ENCODE measurements at regions not wholly inside any gene's neighbourhood (a gene's known extent, or its start where the extent isn't known, plus 50 kb on each side); places are given as distances from the start of the nearest gene placed in this dataset.

DNA sequence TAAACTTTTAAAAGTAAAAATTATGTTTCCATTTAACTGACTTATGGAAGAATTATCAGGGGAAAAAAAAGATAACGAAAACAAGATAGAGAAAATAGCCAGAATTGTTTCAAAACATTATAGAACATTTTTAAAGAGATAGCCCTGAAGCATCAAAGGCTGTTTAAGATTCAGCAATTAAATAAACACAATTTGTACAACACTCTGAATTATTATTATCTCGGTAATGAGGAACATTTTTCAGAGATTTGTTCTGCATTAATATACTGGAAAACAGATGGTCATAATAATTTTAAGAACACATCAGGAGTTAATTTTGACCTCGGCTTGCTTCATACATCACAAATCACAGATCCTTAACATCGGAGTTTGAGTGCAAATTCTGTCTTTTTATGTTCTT, 643.8 kb downstream of the SORCS1 start:
- H3K36me3 ChIP-seq, result no peaks in the 10 kb centered on the region
- WGBS, result 73% methylated on average over 4 of the region's 4 CpGs
- H3K27me3 ChIP-seq, result no peaks in the 10 kb centered on the region
- no peak for DNase-seq (ENCODE audit: extremely low spot score)
- TF ChIP-seq EP300 (IDR thresholded peaks at IDR 0.05) (no peak), POLR2A (IDR thresholded peaks at IDR 0.05; ENCODE audit: low read depth) (no peak), POLR2AphosphoS5 (IDR thresholded peaks at IDR 0.05) (no peak)
- TF ChIP-seq, protein P1, sequence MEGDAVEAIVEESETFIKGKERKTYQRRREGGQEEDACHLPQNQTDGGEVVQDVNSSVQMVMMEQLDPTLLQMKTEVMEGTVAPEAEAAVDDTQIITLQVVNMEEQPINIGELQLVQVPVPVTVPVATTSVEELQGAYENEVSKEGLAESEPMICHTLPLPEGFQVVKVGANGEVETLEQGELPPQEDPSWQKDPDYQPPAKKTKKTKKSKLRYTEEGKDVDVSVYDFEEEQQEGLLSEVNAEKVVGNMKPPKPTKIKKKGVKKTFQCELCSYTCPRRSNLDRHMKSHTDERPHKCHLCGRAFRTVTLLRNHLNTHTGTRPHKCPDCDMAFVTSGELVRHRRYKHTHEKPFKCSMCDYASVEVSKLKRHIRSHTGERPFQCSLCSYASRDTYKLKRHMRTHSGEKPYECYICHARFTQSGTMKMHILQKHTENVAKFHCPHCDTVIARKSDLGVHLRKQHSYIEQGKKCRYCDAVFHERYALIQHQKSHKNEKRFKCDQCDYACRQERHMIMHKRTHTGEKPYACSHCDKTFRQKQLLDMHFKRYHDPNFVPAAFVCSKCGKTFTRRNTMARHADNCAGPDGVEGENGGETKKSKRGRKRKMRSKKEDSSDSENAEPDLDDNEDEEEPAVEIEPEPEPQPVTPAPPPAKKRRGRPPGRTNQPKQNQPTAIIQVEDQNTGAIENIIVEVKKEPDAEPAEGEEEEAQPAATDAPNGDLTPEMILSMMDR (IDR thresholded peaks at IDR 0.05), result no peak
- no peak overlapping the region for H3K27ac ChIP-seq (replicated peaks in 1 of 4)
- no peak overlapping the region for H3K4me3 ChIP-seq
- H3K4me1 ChIP-seq, result no peaks in the 10 kb centered on the region
- no peaks in the 10 kb centered on the region for H3K9me3 ChIP-seq
- intact Hi-C loops (cut with DNase I), result no loop called here

DNA sequence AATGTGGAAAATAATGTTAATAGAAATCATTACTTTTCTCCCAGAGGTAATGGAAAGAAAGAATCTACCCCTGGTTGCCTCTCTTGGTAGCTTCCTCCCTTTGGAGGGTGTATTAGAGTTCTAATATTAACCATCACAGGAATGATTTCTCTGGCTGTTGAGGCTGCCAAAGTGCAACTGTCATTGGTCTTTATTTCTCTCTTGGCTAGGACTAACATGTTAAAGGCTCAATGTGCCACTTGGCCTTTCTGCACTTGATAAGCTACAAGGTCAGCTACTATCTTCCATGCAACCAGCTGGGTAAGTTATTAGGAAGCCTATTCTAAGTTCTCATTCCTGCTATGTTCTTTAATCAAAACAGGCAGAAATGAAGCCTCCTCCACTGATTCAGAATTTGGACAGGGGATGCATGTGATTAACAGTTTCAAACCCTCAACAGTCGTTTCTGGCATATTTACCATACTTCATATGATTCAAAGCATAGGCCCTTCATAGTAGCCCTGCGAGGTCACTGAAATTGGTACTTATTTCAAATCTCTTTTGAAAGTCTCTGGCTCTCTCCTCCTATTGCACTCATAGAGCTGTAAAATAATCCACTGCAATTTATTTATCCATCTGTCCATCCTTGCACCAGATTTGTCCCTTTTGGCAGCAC, 645.0 kb downstream of the SORCS1 start:
- TF ChIP-seq, protein P1 (IDR thresholded peaks at IDR 0.05), result no peak
- no peak for TF ChIP-seq EP300 (IDR thresholded peaks at IDR 0.05)
- TF ChIP-seq POLR2AphosphoS5 (IDR thresholded peaks at IDR 0.05), result no peak
- no peak for TF ChIP-seq POLR2A (IDR thresholded peaks at IDR 0.05; ENCODE audit: low read depth)
- Histone ChIP-seq H3K4me3 (no peak overlapping the region), H3K4me1 (no peaks in the 10 kb centered on the region), H3K27me3 (no peaks in the 10 kb centered on the region), H3K27ac (replicated peaks in 1 of 4) (no peak overlapping the region), H3K9me3 (no peaks in the 10 kb centered on the region), H3K36me3 (no peaks in the 10 kb centered on the region)
- peak; percentile 45 for DNase-seq (ENCODE audit: extremely low spot score)
- intact Hi-C loops (cut with DNase I), result no loop called here
- 68% methylated on average over 2 of the region's 2 CpGs for WGBS

DNA sequence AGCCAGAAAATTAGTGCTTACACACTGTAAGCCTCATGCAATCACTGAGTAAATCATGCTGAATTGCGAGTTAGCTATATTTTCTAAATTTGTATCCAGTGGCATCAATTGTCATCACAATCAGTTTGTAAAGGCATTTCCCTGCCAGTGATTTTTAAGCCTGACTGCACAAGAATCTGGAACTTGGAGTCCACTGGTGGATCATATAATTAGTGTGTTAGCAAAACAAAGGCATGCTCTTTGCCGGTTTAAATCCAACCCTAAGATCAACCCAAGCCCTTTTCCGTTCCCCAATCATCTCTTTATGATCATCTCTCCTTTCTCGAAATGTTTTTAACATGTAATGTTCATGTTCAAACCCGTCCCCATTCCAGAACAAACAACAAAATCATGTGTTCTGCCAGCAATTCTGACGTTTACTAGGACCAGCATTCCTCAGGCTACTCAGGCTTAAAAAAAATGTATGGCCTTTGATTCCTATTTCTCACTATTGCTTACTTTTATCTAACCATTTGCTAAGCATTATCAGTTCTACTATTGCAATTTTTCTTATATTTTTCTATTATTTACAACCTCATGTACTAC, 649.2 kb downstream of the SORCS1 start:
- TF ChIP-seq POLR2AphosphoS5 (IDR thresholded peaks at IDR 0.05) (no peak), EP300 (IDR thresholded peaks at IDR 0.05) (no peak), POLR2A (IDR thresholded peaks at IDR 0.05; ENCODE audit: low read depth) (no peak)
- TF ChIP-seq, protein P1 (IDR thresholded peaks at IDR 0.05), result no peak

DNA sequence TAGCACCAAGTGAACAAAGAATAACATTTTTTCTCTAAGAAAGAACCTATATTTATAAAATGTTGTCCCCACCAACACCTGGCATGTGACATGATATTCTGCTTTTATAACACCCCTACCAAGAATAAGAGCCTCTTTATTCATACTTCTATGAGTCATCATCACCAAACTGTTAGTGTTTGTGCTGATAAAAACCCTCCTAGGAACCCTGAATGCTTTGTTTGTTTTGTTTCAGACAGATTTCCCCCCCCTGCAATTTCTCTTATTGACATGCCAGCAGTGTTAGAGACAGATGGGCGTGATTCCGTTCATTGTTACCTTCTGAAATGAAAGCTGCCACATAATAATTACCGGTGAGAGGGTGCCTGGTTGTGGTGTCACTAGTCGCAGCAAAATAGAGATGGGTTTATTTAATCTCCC, 651.1 kb downstream of the SORCS1 start:
- H3K4me3 ChIP-seq, result no peak overlapping the region
- no peak for TF ChIP-seq POLR2A (IDR thresholded peaks at IDR 0.05; ENCODE audit: low read depth)
- TF ChIP-seq, protein P1 (IDR thresholded peaks at IDR 0.05), result no peak
- no peak for TF ChIP-seq POLR2AphosphoS5 (IDR thresholded peaks at IDR 0.05)
- TF ChIP-seq EP300 (IDR thresholded peaks at IDR 0.05), result no peak
- WGBS, result 39% methylated on average over 4 of the region's 4 CpGs
- intact Hi-C loops (cut with DNase I), result no loop called here
- H3K27me3 ChIP-seq, result no peaks in the 10 kb centered on the region
- no peak for DNase-seq (ENCODE audit: extremely low spot score)
- H3K4me1 ChIP-seq, result no peaks in the 10 kb centered on the region
- no peak overlapping the region for H3K27ac ChIP-seq (replicated peaks in 1 of 4)
- H3K36me3 ChIP-seq, result no peaks in the 10 kb centered on the region
- H3K9me3 ChIP-seq, result no peaks in the 10 kb centered on the region

More for the DNA sequence above, 649.2 kb downstream of the SORCS1 start:
- 67% methylated on average over 6 of the region's 6 CpGs for WGBS
- no peaks in the 10 kb centered on the region for H3K9me3 ChIP-seq
- no peak overlapping the region for H3K4me3 ChIP-seq
- intact Hi-C loops (cut with DNase I), result no loop called here
- no peaks in the 10 kb centered on the region for H3K36me3 ChIP-seq
- H3K27ac ChIP-seq (replicated peaks in 1 of 4), result no peak overlapping the region
- no peaks in the 10 kb centered on the region for H3K4me1 ChIP-seq
- H3K27me3 ChIP-seq, result no peaks in the 10 kb centered on the region
- no peak for DNase-seq (ENCODE audit: extremely low spot score)

Measured in esophagus muscularis mucosa (tissue), 4 donors.